ENCODE measurements at regions not wholly inside any gene's neighbourhood (a gene's known extent, or its start where the extent isn't known, plus 50 kb on each side); places are given as distances from the start of the nearest gene placed in this dataset.

DNA sequence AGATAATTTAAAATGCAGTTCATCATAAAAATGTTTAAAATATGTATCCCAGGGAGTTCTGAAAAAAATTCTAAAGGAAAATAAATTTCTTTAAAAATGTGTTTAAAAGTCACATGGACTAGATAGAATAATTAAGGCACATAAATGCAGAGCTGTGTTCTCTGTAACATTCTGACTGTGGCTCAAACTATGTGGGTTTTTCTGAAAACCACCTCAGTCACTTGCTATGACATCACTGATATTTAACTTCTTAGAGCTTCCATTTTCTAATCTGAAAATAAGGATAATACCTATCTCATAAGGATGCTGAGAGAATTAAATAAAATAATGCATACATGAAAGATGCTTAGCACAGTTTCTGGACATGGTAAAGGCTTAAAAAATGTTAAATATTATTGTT is 107.3 kb downstream of the SLC41A2 start:
- TF ChIP-seq, protein P1, sequence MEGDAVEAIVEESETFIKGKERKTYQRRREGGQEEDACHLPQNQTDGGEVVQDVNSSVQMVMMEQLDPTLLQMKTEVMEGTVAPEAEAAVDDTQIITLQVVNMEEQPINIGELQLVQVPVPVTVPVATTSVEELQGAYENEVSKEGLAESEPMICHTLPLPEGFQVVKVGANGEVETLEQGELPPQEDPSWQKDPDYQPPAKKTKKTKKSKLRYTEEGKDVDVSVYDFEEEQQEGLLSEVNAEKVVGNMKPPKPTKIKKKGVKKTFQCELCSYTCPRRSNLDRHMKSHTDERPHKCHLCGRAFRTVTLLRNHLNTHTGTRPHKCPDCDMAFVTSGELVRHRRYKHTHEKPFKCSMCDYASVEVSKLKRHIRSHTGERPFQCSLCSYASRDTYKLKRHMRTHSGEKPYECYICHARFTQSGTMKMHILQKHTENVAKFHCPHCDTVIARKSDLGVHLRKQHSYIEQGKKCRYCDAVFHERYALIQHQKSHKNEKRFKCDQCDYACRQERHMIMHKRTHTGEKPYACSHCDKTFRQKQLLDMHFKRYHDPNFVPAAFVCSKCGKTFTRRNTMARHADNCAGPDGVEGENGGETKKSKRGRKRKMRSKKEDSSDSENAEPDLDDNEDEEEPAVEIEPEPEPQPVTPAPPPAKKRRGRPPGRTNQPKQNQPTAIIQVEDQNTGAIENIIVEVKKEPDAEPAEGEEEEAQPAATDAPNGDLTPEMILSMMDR (IDR thresholded peaks at IDR 0.05; ENCODE audit: extremely low read depth, insufficient read depth, missing control alignments) = no peak
- in situ Hi-C loops (cut with MboI; ENCODE audit: low pct_unique_long_range_greater_than_20kb, low sequenced_read_pairs, unreplicated experiment) = loop anchor here (25.0 kb wide), 1 partner anchor 638 kb away; the partner anchor contains the start of gene TXNRD1
- DNase-seq (ENCODE audit: low spot score) = no peak

DNA sequence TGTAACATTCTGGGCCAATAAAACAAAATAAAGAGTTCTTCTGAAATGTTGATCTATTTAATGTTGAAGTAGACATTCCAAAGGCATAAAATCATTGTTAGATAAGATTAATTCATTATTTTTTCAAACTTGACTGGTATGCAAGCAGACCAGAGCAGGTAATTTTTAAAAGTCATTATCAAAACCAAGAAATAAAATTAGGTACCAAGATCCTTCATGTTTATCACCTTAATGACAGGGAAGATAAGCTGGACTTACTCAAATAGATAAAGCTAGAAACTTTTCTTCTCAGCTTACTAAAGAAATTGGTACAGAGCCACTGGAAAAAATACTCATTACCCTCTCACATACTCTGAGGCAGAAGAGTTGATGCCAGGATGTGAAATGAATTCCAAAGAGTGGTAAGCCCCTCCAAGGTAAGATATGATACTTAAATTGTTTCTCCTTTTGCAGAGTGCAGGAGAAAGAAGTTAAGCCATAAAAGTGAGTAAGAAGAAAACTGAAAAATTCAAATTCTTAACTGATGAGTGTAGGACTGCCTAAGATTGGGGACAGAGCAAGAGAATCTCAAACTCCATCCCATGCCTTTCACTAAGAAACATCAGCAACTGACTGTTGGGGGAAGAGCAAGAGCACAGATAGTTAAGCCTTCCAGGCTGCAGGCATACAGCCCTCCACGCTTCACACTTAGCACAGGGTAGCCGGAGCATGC is 111.9 kb downstream of the SLC41A2 start:
- in situ Hi-C loops (cut with MboI; ENCODE audit: low pct_unique_long_range_greater_than_20kb, low sequenced_read_pairs, unreplicated experiment) = no loop called here
- TF ChIP-seq, protein P1 (IDR thresholded peaks at IDR 0.05; ENCODE audit: extremely low read depth, insufficient read depth, missing control alignments) = no peak
- no peak for DNase-seq (ENCODE audit: low spot score)

DNA sequence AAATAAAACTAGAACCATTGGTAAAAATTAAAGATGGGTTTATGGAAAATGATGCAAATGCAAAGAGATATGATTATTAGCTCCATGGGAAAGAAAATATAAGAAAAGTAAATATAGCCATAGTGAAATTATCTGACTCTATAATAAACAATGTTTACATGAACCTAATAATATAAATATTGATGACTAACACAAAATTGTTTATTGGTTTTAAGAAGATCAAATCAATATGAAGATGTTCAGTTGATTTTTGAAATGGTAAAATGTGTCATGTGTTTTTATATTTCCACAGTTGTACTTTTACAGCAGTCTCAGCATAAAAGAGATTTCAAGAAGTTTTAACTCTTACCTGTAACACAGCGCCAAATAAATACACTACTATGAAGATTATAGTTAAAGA is 114.0 kb downstream of the SLC41A2 start:
- in situ Hi-C loops (cut with MboI; ENCODE audit: low pct_unique_long_range_greater_than_20kb, low sequenced_read_pairs, unreplicated experiment) = no loop called here
- DNase-seq (ENCODE audit: low spot score) = no peak
- TF ChIP-seq, protein P1 (IDR thresholded peaks at IDR 0.05; ENCODE audit: extremely low read depth, insufficient read depth, missing control alignments) = no peak

DNA sequence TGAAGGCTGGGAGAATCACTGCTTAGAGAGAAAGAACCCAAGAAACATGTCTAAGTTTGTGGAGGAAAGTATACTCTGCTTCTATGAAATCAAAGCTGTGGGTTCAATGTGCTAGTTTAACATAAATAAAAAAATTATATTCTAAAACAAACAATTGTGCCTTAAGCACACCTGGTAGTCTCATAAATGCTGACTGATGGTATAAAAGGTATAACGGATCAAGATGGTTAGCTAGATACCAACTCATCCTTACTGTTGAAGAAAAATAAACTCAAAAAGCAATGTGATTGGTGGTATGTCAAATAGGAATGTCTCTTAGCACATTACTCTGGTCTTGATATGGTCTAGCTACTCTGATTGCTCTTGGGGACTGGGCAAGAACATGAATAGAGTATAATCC is 117.8 kb downstream of the SLC41A2 start:
- in situ Hi-C loops (cut with MboI; ENCODE audit: low pct_unique_long_range_greater_than_20kb, low sequenced_read_pairs, unreplicated experiment) = no loop called here
- DNase-seq (ENCODE audit: low spot score) = no peak
- TF ChIP-seq, protein P1 (IDR thresholded peaks at IDR 0.05; ENCODE audit: extremely low read depth, insufficient read depth, missing control alignments) = no peak

DNA sequence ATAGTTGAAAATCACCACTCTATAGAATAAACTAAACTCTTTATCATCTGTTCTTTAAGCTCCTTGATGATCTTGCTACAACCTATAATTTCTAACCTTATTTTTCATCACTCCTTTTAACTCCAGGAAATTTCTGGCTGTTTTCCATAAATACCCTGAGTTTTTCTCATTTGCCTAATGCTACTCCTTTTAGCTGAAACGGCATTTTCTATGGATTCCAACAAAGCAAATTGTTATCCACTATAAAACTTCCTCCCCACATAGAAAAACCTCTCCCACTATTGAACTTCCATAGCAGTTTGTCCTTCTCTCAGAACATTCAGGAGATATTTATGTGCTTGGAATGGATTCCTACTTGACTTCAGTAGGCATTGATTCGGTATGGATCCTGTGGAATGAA is 122.8 kb downstream of the SLC41A2 start:
- no peak for DNase-seq (ENCODE audit: low spot score)
- TF ChIP-seq, protein P1 (IDR thresholded peaks at IDR 0.05; ENCODE audit: extremely low read depth, insufficient read depth, missing control alignments) = no peak
- in situ Hi-C loops (cut with MboI; ENCODE audit: low pct_unique_long_range_greater_than_20kb, low sequenced_read_pairs, unreplicated experiment) = no loop called here

DNA sequence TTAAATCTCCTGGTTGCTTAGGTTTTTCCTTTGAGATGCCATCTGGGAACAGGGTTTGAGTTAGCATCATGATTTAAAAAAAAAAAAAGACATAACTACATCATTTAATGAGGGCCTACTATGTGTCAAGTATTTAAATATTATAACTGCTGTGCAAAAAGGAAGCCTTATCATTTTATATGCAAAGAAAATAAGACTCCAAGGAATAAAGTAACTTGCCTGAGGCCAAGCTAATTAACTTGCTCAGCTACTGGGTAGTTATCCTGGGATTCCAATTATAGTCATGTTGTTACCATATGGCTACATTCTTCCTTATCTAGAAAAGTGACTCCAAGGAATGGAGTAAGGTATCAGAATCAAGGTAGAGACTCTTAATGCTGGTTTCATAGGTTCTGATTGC is 123.5 kb downstream of the SLC41A2 start:
- DNase-seq (ENCODE audit: low spot score) = no peak

More for the DNA sequence above, 123.5 kb downstream of the SLC41A2 start:
- in situ Hi-C loops (cut with MboI; ENCODE audit: low pct_unique_long_range_greater_than_20kb, low sequenced_read_pairs, unreplicated experiment) = no loop called here
- TF ChIP-seq, protein P1 (IDR thresholded peaks at IDR 0.05; ENCODE audit: extremely low read depth, insufficient read depth, missing control alignments) = no peak
